Naive thymus-derived CD8-positive, alpha-beta T cell (primary cell): ENCODE measurements at regions not wholly inside any gene's neighbourhood (a gene's known extent, or its start where the extent isn't known, plus 50 kb on each side); places are given as distances from the start of the nearest gene placed in this dataset.
"Not testable (repeated sequence)": the region's sequence is repeated elsewhere in the genome, so short reads cannot be mapped to it uniquely, and the experiment has no call there.

Experiments used
- ATAC-seq, 2 donors: fragments of 150-1000 bp; cut with Tn5 transposase in 1 of 2; sonication (Bioruptor Pico), chemical (Tn5 transposase) in 1 of 2; 1 replicate in 1 of 2; 2 replicates in 1 of 2; pipeline ENCODE4 v1.10.0; 2021; ENCODE audit warnings: mild to moderate bottlenecking in 2 of 2, moderate library complexity in 2 of 2
- POLR2A ChIA-PET: fragments of 350-600 bp; sonication (Branson Sonifier 250); formaldehyde crosslinking; loops from one replicate; lab custom pipeline; 2021; ENCODE audit warnings: antibody characterized with exemption; lab: Charles Lee
- DNase-seq, 10 donors: peaks; one replicate each; pipeline versions ENCODE4 v3.0.0 to v3.0.0-alpha.2; 2020 to 2022
- H3K27ac Mint-ChIP-seq, 10 donors: one replicate each; pipeline ENCODE4 v1.8.0; 2020 to 2022; ENCODE audit warnings: mild to moderate bottlenecking in 10 of 10, mixed read lengths in 10 of 10, moderate library complexity in 4 of 10, inconsistent platforms in 1 of 10
- H3K27me3 Mint-ChIP-seq, 5 donors: one replicate each; pipeline ENCODE4 v1.8.0; 2021 to 2022; ENCODE audit warnings: mixed read lengths in 5 of 5
- H3K36me3 Mint-ChIP-seq, 3 donors: one replicate each; pipeline ENCODE4 v1.8.0; 2020 to 2022; ENCODE audit warnings: mixed read lengths in 3 of 3, mild to moderate bottlenecking in 2 of 3, inconsistent platforms in 1 of 3
- H3K4me1 Mint-ChIP-seq, 4 donors: one replicate each; pipeline ENCODE4 v1.8.0; 2021 to 2022; ENCODE audit warnings: mixed read lengths in 4 of 4
- H3K4me3 Mint-ChIP-seq, 10 donors: one replicate each; pipeline ENCODE4 v1.8.0; 2020 to 2022; ENCODE audit warnings: mild to moderate bottlenecking in 10 of 10, mixed read lengths in 10 of 10, moderate library complexity in 6 of 10, inconsistent platforms in 1 of 10
- H3K9me3 Mint-ChIP-seq, 9 donors: one replicate each; pipeline ENCODE4 v1.8.0; 2020 to 2022; ENCODE audit warnings: mixed read lengths in 9 of 9, mild to moderate bottlenecking in 3 of 9, inconsistent platforms in 1 of 9, moderate library complexity in 1 of 9

DNA sequence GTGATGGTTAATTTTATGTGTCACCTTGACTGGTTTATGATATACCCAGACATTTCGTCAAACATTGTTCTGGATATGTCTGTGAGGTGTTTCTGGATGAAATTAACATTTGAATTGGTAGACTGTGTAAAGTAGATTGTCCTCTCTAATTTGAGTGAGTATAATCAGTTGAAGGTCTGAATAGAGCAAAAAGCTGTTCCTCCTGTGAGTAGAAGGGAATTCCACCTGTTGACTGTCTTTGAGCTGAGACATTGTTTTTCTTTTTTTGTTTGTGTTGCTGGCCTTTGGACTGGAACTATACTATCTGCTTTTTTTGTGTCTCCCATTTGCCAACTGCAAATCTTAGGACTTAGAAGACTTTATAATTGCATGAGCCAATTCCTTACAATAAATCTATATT is 920.9 kb upstream of the LRFN5 start:
- Mint-ChIP-seq H3K36me3 (no peaks in the 10 kb centered on the region), H3K4me3 (no peak overlapping the region), H3K27ac (no peak overlapping the region), H3K27me3 (no peaks in the 10 kb centered on the region), H3K9me3 (peaks cover 0 to 9% (median 0%) of the 10 kb centered on the region in 9 donors), H3K4me1 (no peaks in the 10 kb centered on the region)
- no peak for DNase-seq
- ATAC-seq, result no peak
- POLR2A ChIA-PET, result no interaction called here

GRCh38 chr14:40684328-40684727 is 922.3 kb upstream of the LRFN5 start:
- no peak for DNase-seq
- Mint-ChIP-seq H3K4me3 (no peak overlapping the region), H3K4me1 (no peaks in the 10 kb centered on the region), H3K9me3 (peaks cover 0 to 15% (median 2%) of the 10 kb centered on the region in 9 donors), H3K27me3 (no peaks in the 10 kb centered on the region), H3K36me3 (no peaks in the 10 kb centered on the region), H3K27ac (no peak overlapping the region)
- POLR2A ChIA-PET, result no interaction called here
- ATAC-seq, result no peak

DNA sequence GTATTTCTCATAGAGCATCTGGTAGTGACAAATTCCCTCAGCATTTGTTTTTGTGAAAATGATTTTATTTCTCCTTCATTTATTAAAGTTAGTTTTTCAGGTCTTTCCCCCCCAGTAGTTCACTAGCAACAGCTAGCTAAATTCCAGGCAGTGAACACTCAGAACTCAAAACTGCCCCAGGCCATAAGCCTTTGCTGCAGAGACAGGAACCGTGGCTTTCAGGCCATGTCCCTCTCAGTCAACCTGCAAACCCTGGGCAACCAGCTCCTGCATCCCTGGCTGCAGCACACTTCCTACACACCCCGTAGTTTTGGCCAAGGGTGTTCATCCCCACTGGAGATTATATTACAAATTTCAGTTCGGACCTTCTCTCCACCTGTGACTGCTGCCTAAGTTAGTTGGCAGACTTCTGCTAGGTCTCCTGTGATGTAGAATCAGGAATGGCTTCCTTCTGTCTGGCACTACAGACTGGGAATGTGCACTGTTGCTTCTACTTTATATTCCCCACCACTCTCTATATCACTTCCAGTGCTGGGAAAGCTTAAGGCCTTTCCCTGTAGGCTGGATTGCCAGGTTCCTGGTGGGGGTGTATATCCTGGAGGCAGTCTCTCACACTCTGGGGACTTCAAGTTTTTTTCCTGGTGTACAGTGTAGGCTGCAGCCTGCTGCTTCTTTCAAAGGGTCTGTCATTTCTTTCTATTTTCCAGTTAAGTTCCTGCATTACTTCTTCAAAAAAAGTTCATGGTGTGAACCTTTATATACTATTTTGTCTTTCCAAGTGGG is 924.4 kb upstream of the LRFN5 start:
- Mint-ChIP-seq H3K4me1 (no peaks in the 10 kb centered on the region), H3K4me3 (no peak overlapping the region), H3K27ac (no peak overlapping the region), H3K27me3 (no peaks in the 10 kb centered on the region), H3K9me3 (peaks cover 0 to 21% (median 4%) of the 10 kb centered on the region in 9 donors), H3K36me3 (no peaks in the 10 kb centered on the region)
- POLR2A ChIA-PET, result no interaction called here
- ATAC-seq (no peak), DNase-seq (no peak)

DNA sequence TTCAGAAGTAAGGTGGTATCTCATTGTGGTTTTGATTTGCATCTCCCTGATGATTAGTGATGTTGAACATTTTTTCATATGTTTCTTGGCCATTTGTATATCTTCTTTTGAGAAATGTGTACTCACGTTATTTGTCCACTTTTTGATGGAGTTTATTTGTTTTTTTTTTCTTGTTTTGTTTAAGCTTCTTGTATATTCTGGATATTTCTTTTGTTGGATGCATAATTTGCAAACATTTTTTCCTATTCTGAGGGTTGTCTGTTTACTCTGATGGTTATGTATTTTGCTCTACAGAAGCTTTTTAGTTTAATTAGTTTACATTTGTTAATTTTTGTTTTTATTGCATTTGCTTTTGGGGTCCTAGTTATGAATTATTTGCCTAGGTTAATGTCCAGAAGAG is 927.4 kb upstream of the LRFN5 start:
- no peak for ATAC-seq
- no peaks in the 10 kb centered on the region for H3K27me3 Mint-ChIP-seq
- H3K36me3 Mint-ChIP-seq, result no peaks in the 10 kb centered on the region
- H3K4me1 Mint-ChIP-seq, result no peaks in the 10 kb centered on the region
- H3K4me3 Mint-ChIP-seq, result no peak overlapping the region
- H3K27ac Mint-ChIP-seq, result no peak overlapping the region
- H3K9me3 Mint-ChIP-seq, result peaks cover 0 to 28% (median 9%) of the 10 kb centered on the region in 9 donors
- POLR2A ChIA-PET, result interaction anchor here (0.7 kb wide), 1 partner anchor 163 kb away, joined by 3 read pairs; no protein-coding TSS in a partner anchor
- DNase-seq, result no peak

- H3K4me1 Mint-ChIP-seq, ATAC-seq, H3K4me3 Mint-ChIP-seq, H3K27me3 Mint-ChIP-seq, DNase-seq, POLR2A ChIA-PET, H3K27ac Mint-ChIP-seq, H3K36me3 Mint-ChIP-seq: not testable (repeated sequence)
- H3K9me3 Mint-ChIP-seq, result peaks cover 0 to 28% (median 9%) of the 10 kb centered on the region in 9 donors
These were observed 929.5 kb upstream of the LRFN5 start for GRCh38 chr14:40677206-40677605.

- ATAC-seq (no peak), DNase-seq (no peak)
- H3K4me1 Mint-ChIP-seq, result no peaks in the 10 kb centered on the region
- no peaks in the 10 kb centered on the region for H3K36me3 Mint-ChIP-seq
- peaks cover 0 to 14% (median 6%) of the 10 kb centered on the region in 9 donors for H3K9me3 Mint-ChIP-seq
- H3K27ac Mint-ChIP-seq, result no peak overlapping the region
- no peaks in the 10 kb centered on the region for H3K27me3 Mint-ChIP-seq
- POLR2A ChIA-PET, result no interaction called here
- H3K4me3 Mint-ChIP-seq, result no peak overlapping the region
These were observed 932.2 kb upstream of the LRFN5 start for GRCh38 chr14:40674502-40674901.

DNA sequence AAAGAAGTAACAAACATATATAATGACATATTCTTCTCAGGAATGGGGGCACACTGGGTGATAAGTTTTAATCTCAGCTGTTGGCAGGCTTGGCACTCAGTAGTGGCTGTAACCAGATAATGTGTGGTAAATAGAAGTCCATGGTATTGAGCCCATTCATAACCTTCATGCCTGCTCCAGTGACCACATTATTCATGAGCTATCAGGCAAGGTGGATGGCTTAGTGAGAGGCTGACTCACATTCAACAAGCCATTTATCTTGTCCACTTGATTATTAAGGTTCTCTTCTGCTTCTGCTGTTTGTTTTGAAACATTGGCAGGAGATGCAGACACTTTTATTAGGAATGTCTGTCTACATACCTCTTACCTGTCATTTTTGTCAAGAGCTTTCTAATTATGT is 950.4 kb upstream of the LRFN5 start:
- Mint-ChIP-seq H3K4me3 (no peak overlapping the region), H3K4me1 (no peaks in the 10 kb centered on the region), H3K27me3 (no peaks in the 10 kb centered on the region), H3K36me3 (no peaks in the 10 kb centered on the region), H3K9me3 (peaks cover 0 to 7% (median 0%) of the 10 kb centered on the region in 9 donors), H3K27ac (no peak overlapping the region)
- no peak for ATAC-seq
- POLR2A ChIA-PET, result no interaction called here
- no peak for DNase-seq

- no peak overlapping the region for H3K27ac Mint-ChIP-seq
- H3K27me3 Mint-ChIP-seq, result no peaks in the 10 kb centered on the region
- ATAC-seq, result no peak
- no peak overlapping the region for H3K4me3 Mint-ChIP-seq
- H3K36me3 Mint-ChIP-seq, result no peaks in the 10 kb centered on the region
- H3K4me1 Mint-ChIP-seq, result no peaks in the 10 kb centered on the region
- peaks cover 0 to 11% (median 0%) of the 10 kb centered on the region in 9 donors for H3K9me3 Mint-ChIP-seq
- POLR2A ChIA-PET, result no interaction called here
- no peak for DNase-seq
These were observed 954.5 kb upstream of the LRFN5 start for GRCh38 chr14:40652089-40652691.

DNA sequence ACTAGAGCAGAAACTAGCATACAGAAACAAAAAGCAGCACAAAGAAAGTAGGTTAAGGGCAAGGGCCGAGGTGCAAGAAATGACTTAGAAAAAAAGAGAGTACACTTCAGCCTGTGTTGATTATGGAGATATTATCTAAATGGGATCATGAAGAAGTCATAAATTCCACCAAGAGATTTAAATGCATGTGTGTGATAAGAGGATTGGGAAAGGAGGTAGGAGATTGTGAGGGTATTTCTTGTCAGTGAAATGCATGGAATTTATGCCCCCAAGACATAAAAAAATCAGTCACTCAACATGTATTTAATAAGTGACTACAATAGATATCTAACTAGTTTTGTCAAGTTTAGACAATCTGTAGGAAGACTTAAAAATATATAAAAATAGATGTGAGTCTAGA is 976.2 kb upstream of the LRFN5 start:
- H3K27me3 Mint-ChIP-seq, result no peaks in the 10 kb centered on the region
- no peak overlapping the region for H3K4me3 Mint-ChIP-seq
- H3K4me1 Mint-ChIP-seq, result no peaks in the 10 kb centered on the region
- peaks cover 0 to 8% (median 0%) of the 10 kb centered on the region in 9 donors for H3K9me3 Mint-ChIP-seq
- no peak overlapping the region for H3K27ac Mint-ChIP-seq
- ATAC-seq, result no peak
- DNase-seq, result no peak
- POLR2A ChIA-PET, result no interaction called here
- H3K36me3 Mint-ChIP-seq, result no peaks in the 10 kb centered on the region

GRCh38 chr14:40629551-40630137 is 977.0 kb upstream of the LRFN5 start:
- H3K4me3 Mint-ChIP-seq, POLR2A ChIA-PET, H3K36me3 Mint-ChIP-seq, H3K27ac Mint-ChIP-seq, DNase-seq, H3K27me3 Mint-ChIP-seq, H3K4me1 Mint-ChIP-seq, H3K9me3 Mint-ChIP-seq, ATAC-seq: not testable (repeated sequence)

GRCh38 chr14:40629144-40629543 is 977.5 kb upstream of the LRFN5 start:
- DNase-seq (no peak), ATAC-seq (no peak)
- H3K27me3 Mint-ChIP-seq, result no peaks in the 10 kb centered on the region
- H3K27ac Mint-ChIP-seq, result no peak overlapping the region
- POLR2A ChIA-PET, result no interaction called here
- H3K9me3 Mint-ChIP-seq, result peaks cover 0 to 8% (median 0%) of the 10 kb centered on the region in 9 donors
- no peaks in the 10 kb centered on the region for H3K36me3 Mint-ChIP-seq
- no peaks in the 10 kb centered on the region for H3K4me1 Mint-ChIP-seq
- no peak overlapping the region for H3K4me3 Mint-ChIP-seq

DNA sequence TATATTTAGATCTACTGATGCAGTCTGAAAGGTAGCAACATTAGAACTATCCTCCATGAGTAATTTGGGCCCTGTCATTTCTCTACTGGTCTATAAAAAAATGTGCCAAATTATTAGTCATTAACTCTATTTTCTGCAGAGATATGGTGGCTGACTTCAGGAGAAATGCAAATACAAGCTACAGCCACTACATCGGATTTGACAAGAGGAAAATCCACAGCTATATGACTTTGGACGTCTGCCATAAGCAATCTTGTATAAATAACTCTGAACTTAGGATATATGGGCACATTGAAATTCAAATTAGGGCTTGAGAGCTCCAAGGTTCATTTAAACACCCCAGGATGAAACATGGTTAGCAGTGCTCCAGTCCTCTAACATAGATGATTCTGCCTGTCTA is 983.0 kb upstream of the LRFN5 start:
- POLR2A ChIA-PET, result no interaction called here
- ATAC-seq (no peak), DNase-seq (no peak)
- Mint-ChIP-seq H3K9me3 (peaks cover 0 to 17% (median 2%) of the 10 kb centered on the region in 9 donors), H3K4me3 (no peak overlapping the region), H3K27me3 (peaks cover 0 to 3% (median 0%) of the 10 kb centered on the region in 5 donors), H3K4me1 (no peaks in the 10 kb centered on the region), H3K27ac (no peak overlapping the region), H3K36me3 (no peaks in the 10 kb centered on the region)

GRCh38 chr14:40618225-40618898 is 988.3 kb upstream of the LRFN5 start:
- H3K4me3 Mint-ChIP-seq, result no peak overlapping the region
- POLR2A ChIA-PET, result no interaction called here
- no peak overlapping the region for H3K27ac Mint-ChIP-seq
- ATAC-seq (no peak), DNase-seq (no peak)
- no peaks in the 10 kb centered on the region for H3K4me1 Mint-ChIP-seq
- peaks cover 0 to 17% (median 2%) of the 10 kb centered on the region in 9 donors for H3K9me3 Mint-ChIP-seq
- H3K36me3 Mint-ChIP-seq, result no peaks in the 10 kb centered on the region
- H3K27me3 Mint-ChIP-seq, result peaks cover 0 to 3% (median 0%) of the 10 kb centered on the region in 5 donors
